Sigmoid colon (tissue), 6 donors: ENCODE measurements at regions not wholly inside any gene's neighbourhood (a gene's known extent, or its start where the extent isn't known, plus 50 kb on each side); places are given as distances from the start of the nearest gene placed in this dataset.

ENCODE experiments used
- DNase-seq: peaks from one replicate; pipeline ENCODE4 v3.0.0-alpha.2; 2019
- H3K27ac ChIP-seq, 4 donors: fragments of 200-600 bp; sonication (generic); one replicate each; pipeline ENCODE4 v1.5.1; 2016 to 2019; ENCODE audit warnings: mild to moderate bottlenecking in 1 of 4
- H3K27me3 ChIP-seq, 3 donors: fragments of 200-600 bp; sonication (generic); one replicate each; pipeline ENCODE4 v1.5.1; 2019; ENCODE audit warnings: mild to moderate bottlenecking in 1 of 3
- H3K36me3 ChIP-seq, 4 donors: fragments of 200-600 bp; sonication (generic); one replicate each; pipeline ENCODE4 v1.5.1; 2016 to 2019
- H3K4me1 ChIP-seq, 4 donors: fragments of 200-600 bp; sonication (generic); one replicate each; pipeline ENCODE4 v1.5.1; 2017 to 2019
- H3K4me3 ChIP-seq, 4 donors: fragments of 200-600 bp; sonication (generic); one replicate each; pipeline ENCODE4 v1.5.1; 2017 to 2019; ENCODE audit warnings: mild to moderate bottlenecking in 2 of 4, moderate library complexity in 1 of 4
- H3K9me3 ChIP-seq, 4 donors: fragments of 200-600 bp in 3 of 4; sonication (generic) in 3 of 4; one replicate each; pipeline versions ENCODE4 v1.5.1 to v1.6.1; 2013 to 2019
- CTCF ChIP-seq, 4 experiments: fragments of 450-650 bp in 3 of 4; fragments of 200-600 bp in 1 of 4; IDR thresholded peaks; one replicate each; pipeline ENCODE4 v1.5.1; 2016 to 2019; ENCODE audit warnings: antibody characterized with exemption in 4 of 4, mild to moderate bottlenecking in 3 of 4, moderate library complexity in 2 of 4
- EP300 ChIP-seq, 4 donors: sonication (generic); formaldehyde crosslinking; IDR thresholded peaks; one replicate each; pipeline ENCODE4 v1.6.1; 2017; ENCODE audit warnings: antibody characterized with exemption in 4 of 4
- POLR2A ChIP-seq, 2 donors: fragments of 450-650 bp; IDR thresholded peaks; one replicate each; pipeline ENCODE4 v1.6.1; 2016; ENCODE audit warnings: antibody characterized with exemption in 2 of 2, mild to moderate bottlenecking in 2 of 2, moderate library complexity in 2 of 2
- POLR2AphosphoS5 ChIP-seq, 4 donors: sonication (generic); formaldehyde crosslinking; IDR thresholded peaks; one replicate each; pipeline ENCODE4 v1.6.1; 2017; ENCODE audit warnings: antibody characterized with exemption in 4 of 4
- WGBS, 2 donors: extraction: QIAGEN DNeasy Blood & Tissue Kit; methylation state at CpG; one replicate each; pipeline ENCODE4 v1.1.7; 2013; 5-methylcytosine and 5-hydroxymethylcytosine counted together
- intact Hi-C: fragments of 100-400 bp; cut with DNase I; formaldehyde crosslinking; loops from one replicate; pipeline ENCODE4 v1.15.1; 2023
- donor health status: healthy with polysubstance abuse.
- donor health status: healthy.

- peaks cover 0 to 8% (median 6%) of the 10 kb centered on the region in 4 donors for H3K4me1 ChIP-seq
- H3K27me3 ChIP-seq, result peaks cover 0 to 8% (median 0%) of the 10 kb centered on the region in 3 donors
- no peak overlapping the region for H3K27ac ChIP-seq
- H3K4me3 ChIP-seq, result no peak overlapping the region
- intact Hi-C loops, result no loop called here
- no peaks in the 10 kb centered on the region for H3K9me3 ChIP-seq
- 65 to 77% methylated on average over 2 of the region's 2 CpGs for WGBS, 2 donors
- no peak for DNase-seq
- no peaks in the 10 kb centered on the region for H3K36me3 ChIP-seq
- no peak for TF ChIP-seq POLR2A (IDR thresholded peaks at IDR 0.05)
- TF ChIP-seq POLR2AphosphoS5 (IDR thresholded peaks at IDR 0.05), result no peak
- TF ChIP-seq EP300 (IDR thresholded peaks at IDR 0.05), result no peak
- TF ChIP-seq CTCF (IDR thresholded peaks at IDR 0.05), result no peak
Observed at GRCh38 chr18:51617572-51618260, 420.2 kb upstream of the MEX3C start.

GRCh38 chr18:51619283-51619682 lies 421.8 kb upstream of the MEX3C start:
- H3K9me3 ChIP-seq, result no peaks in the 10 kb centered on the region
- peaks cover 0 to 14% (median 0%) of the 10 kb centered on the region in 3 donors for H3K27me3 ChIP-seq
- TF ChIP-seq EP300 (IDR thresholded peaks at IDR 0.05) (no peak), CTCF (IDR thresholded peaks at IDR 0.05) (no peak), POLR2A (IDR thresholded peaks at IDR 0.05) (no peak), POLR2AphosphoS5 (IDR thresholded peaks at IDR 0.05) (no peak)
- intact Hi-C loops, result no loop called here
- H3K4me3 ChIP-seq, result no peak overlapping the region
- 48 to 49% methylated on average over 1 of the region's 1 CpG for whole genome bisulfite sequencing, 2 donors
- H3K36me3 ChIP-seq, result no peaks in the 10 kb centered on the region
- peaks cover 0 to 8% (median 6%) of the 10 kb centered on the region in 4 donors for H3K4me1 ChIP-seq
- no peak for DNase-seq
- no peak overlapping the region for H3K27ac ChIP-seq

GRCh38 chr18:51621113-51621863 lies 423.8 kb upstream of the MEX3C start:
- H3K4me1 ChIP-seq, result peaks cover 0 to 8% (median 0%) of the 10 kb centered on the region in 4 donors
- 40% methylated on average over 14 of the region's 14 CpGs for WGBS, 2 donors
- TF ChIP-seq CTCF (IDR thresholded peaks at IDR 0.05) (peak; percentile 12 to 54 (median 28)), POLR2AphosphoS5 (IDR thresholded peaks at IDR 0.05) (no peak)
- H3K27ac ChIP-seq, result no peak overlapping the region
- intact Hi-C loops, result loop anchor here (5.0 kb wide), 1 partner anchor 509 kb away; no protein-coding TSS in a partner anchor
- no peak for DNase-seq
- H3K4me3 ChIP-seq, result no peak overlapping the region
- peaks cover 0 to 14% (median 0%) of the 10 kb centered on the region in 3 donors for H3K27me3 ChIP-seq
- H3K36me3 ChIP-seq, result no peaks in the 10 kb centered on the region
- no peaks in the 10 kb centered on the region for H3K9me3 ChIP-seq

- Histone ChIP-seq H3K4me3 (no peak overlapping the region), H3K27ac (no peak overlapping the region), H3K36me3 (no peaks in the 10 kb centered on the region), H3K4me1 (peaks cover 0 to 8% (median 0%) of the 10 kb centered on the region in 4 donors), H3K27me3 (peaks cover 0 to 14% (median 0%) of the 10 kb centered on the region in 3 donors), H3K9me3 (no peaks in the 10 kb centered on the region)
- WGBS, 2 donors, result 30 to 35% methylated on average over 5 of the region's 5 CpGs
- no peak for TF ChIP-seq EP300 (IDR thresholded peaks at IDR 0.05)
- TF ChIP-seq POLR2AphosphoS5 (IDR thresholded peaks at IDR 0.05), result no peak
- no peak for TF ChIP-seq POLR2A (IDR thresholded peaks at IDR 0.05)
- TF ChIP-seq CTCF (IDR thresholded peaks at IDR 0.05), result no peak
- intact Hi-C loops, result loop anchor here (5.0 kb wide), 1 partner anchor 510 kb away; no protein-coding TSS in a partner anchor
- no peak for DNase-seq
Observed at GRCh38 chr18:51621864-51622160, 424.3 kb upstream of the MEX3C start.
